ENCODE measurements at regions not wholly inside any gene's neighbourhood (a gene's known extent, or its start where the extent isn't known, plus 50 kb on each side); places are given as distances from the start of the nearest gene placed in this dataset.

DNA sequence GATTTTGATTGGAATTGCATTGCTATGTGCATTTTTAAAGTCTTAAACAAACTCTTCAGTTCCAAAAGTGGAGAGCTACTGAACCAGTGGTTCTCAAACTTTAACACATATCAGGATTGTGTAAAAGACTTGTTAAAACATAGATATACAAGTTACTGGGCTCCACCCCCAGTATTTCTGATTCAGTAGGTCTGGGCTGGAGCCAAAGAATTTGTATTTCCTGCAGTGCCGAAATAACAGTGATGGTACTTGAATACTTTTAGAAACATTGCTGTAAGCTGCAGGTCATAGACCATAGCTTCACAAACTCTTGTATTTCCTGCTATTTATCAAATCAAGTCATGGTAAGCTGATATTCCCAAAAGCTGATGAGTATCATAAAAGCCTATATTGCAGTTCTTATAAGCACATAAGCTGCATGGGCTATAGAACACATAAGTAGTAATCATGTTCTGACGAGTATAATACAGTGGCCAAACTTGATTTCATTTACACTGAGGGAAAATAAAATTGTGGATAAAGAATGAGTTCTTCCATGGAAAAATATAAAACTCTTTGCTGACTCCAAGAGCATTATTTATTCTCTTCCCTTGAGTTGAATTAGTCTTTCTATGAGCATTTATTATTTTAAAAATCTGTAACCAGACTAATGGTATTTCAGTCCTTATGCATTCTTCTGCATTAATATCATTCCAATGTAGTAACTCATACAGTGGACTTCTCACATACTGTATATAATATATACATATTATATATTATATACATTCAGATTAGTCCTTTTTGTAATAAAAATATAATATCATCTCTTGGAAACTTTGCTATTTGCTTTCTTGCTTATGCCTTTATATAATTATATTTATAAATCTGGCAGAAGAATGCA, 550.5 kb upstream of the AGTR1 start:
- TF ChIP-seq POLR2A (IDR thresholded peaks at IDR 0.05; ENCODE audit: low read depth, low read length) (no peak), POLR2AphosphoS5 (IDR thresholded peaks at IDR 0.05; ENCODE audit: low read depth, low read length) (no peak), POU2F2 (IDR thresholded peaks at IDR 0.05; ENCODE audit: low read depth, low read length) (no peak)

Measured in GM12891 (cell line).